Breast epithelium (tissue), 4 donors: ENCODE measurements at regions not wholly inside any gene's neighbourhood (a gene's known extent, or its start where the extent isn't known, plus 50 kb on each side); places are given as distances from the start of the nearest gene placed in this dataset.
A peak's percentile ranks its signal among the peaks of the same experiment; 100 is the strongest.

Experiments
- DNase-seq, 2 donors: peaks; one replicate each; pipeline ENCODE4 v3.0.0-alpha.2; 2019; ENCODE audit warnings: low spot score in 2 of 2
- H3K27ac ChIP-seq, 2 donors: fragments of 200-600 bp; sonication (generic) in 1 of 2; one replicate each; pipeline ENCODE4 v1.5.1; 2016 to 2019; ENCODE audit warnings: mild to moderate bottlenecking in 1 of 2
- H3K27me3 ChIP-seq, 2 donors: fragments of 200-600 bp; sonication (generic) in 1 of 2; one replicate each; pipeline versions ENCODE4 v1.5.1 to v1.6.0; 2017 to 2019; ENCODE audit warnings: control low read depth in 1 of 2, mild to moderate bottlenecking in 1 of 2
- H3K36me3 ChIP-seq: fragments of 200-600 bp; one replicate; pipeline ENCODE4 v1.5.1; 2019
- H3K4me1 ChIP-seq, 2 donors: fragments of 200-600 bp; sonication (generic); one replicate each; pipeline ENCODE4 v1.5.1; 2016 to 2019; ENCODE audit warnings: control low read depth in 1 of 2
- H3K4me3 ChIP-seq, 3 donors: fragments of 200-600 bp; sonication (generic); 1 replicate in 2 of 3; 2 replicates in 1 of 3; pipeline ENCODE4 v1.5.1; 2016 to 2019; ENCODE audit warnings: mild to moderate bottlenecking in 3 of 3, moderate library complexity in 2 of 3
- H3K9me3 ChIP-seq, 2 donors: fragments of 200-600 bp; sonication (generic) in 1 of 2; one replicate each; pipeline ENCODE4 v1.5.1; 2016 to 2019; ENCODE audit warnings: control low read depth in 1 of 2
- POLR2A ChIP-seq: fragments of 450-650 bp; IDR thresholded peaks from one replicate; pipeline ENCODE4 v1.6.1; 2016; ENCODE audit warnings: antibody characterized with exemption, mild to moderate bottlenecking, moderate library complexity
- POLR2AphosphoS5 ChIP-seq, 3 donors: sonication (generic); formaldehyde crosslinking; IDR thresholded peaks; one replicate each; pipeline ENCODE4 v1.6.1; 2017; ENCODE audit warnings: antibody characterized with exemption in 3 of 3
- intact Hi-C: fragments of 100-400 bp; cut with DNase I; formaldehyde crosslinking; loops from one replicate; pipeline ENCODE4 v1.15.1; 2023; ENCODE audit warnings: low total_unique reads
- TF ChIP-seq, protein P1 (sequence below), 3 donors: fragments of 450-650 bp; IDR thresholded peaks; one replicate each; pipeline ENCODE4 v1.5.1; 2016 to 2017; ENCODE audit warnings: antibody characterized with exemption in 3 of 3, mild to moderate bottlenecking in 3 of 3, moderate library complexity in 3 of 3

DNA sequence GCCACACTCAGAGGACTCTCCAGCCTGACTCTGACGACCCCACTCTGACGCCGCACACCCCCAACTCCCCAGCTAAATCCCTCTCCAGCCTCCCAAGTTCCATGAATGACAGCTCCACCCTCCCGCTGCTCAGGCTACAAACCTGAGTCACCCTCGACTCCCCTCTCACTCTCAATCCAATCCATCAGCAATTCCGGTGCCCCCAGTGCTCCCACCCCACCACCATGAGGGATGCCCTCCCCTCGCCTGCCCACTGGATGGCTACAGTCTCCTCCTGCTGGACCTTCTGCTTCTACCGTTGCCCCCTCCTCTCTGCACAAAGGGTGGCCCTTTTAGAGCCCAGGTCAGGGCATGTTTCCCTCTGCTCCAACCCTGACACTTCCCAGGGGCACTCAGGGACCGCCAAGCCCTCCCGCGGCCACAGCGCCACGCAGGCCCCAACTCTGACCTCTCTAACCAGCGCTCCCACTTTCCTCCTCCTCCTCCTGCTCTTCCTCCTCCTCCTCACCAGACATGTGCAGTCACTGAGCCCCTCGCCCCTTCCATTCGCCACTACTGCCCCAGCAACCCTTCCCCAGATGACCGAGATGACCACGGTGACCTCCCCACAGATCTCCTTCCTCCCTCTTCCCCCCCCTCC is 69.5 kb upstream of the NUP50 start:
- peaks cover 0 to 24% of the 10 kb centered on the region in 2 donors for H3K27me3 ChIP-seq
- no peaks in the 10 kb centered on the region for H3K36me3 ChIP-seq
- intact Hi-C loops = loop anchor here (10.0 kb wide), 1 partner anchor 269 kb away; no protein-coding TSS in a partner anchor
- no peak overlapping the region for H3K4me3 ChIP-seq
- no peak overlapping the region for H3K27ac ChIP-seq
- no peak for DNase-seq
- H3K4me1 ChIP-seq = no peaks in the 10 kb centered on the region
- peaks cover 4 to 9% of the 10 kb centered on the region in 2 donors for H3K9me3 ChIP-seq
- no peak for TF ChIP-seq POLR2A
- TF ChIP-seq, protein P1, sequence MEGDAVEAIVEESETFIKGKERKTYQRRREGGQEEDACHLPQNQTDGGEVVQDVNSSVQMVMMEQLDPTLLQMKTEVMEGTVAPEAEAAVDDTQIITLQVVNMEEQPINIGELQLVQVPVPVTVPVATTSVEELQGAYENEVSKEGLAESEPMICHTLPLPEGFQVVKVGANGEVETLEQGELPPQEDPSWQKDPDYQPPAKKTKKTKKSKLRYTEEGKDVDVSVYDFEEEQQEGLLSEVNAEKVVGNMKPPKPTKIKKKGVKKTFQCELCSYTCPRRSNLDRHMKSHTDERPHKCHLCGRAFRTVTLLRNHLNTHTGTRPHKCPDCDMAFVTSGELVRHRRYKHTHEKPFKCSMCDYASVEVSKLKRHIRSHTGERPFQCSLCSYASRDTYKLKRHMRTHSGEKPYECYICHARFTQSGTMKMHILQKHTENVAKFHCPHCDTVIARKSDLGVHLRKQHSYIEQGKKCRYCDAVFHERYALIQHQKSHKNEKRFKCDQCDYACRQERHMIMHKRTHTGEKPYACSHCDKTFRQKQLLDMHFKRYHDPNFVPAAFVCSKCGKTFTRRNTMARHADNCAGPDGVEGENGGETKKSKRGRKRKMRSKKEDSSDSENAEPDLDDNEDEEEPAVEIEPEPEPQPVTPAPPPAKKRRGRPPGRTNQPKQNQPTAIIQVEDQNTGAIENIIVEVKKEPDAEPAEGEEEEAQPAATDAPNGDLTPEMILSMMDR (IDR thresholded peaks at IDR 0.05) = no peak
- TF ChIP-seq POLR2AphosphoS5 (IDR thresholded peaks at IDR 0.05) = no peak

DNA sequence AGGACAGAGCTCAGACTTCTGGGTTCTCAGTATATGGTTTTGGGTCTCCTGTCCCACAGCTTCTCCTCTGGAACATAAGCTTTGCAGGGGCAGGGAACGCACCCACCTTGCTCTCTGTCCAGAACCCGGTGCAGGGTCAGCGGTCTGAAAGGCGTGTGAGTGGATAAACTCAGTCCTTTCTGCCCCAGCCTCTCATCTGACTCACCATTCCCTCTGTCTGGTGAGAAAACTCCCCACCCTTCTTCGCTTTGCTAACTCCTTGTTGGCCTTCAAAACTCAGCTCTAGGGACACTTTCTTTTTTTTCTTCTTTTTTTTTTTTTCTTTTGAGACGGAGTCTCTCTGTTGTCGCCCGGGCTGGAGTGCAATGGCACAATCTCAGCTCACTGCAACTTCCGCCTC is 68.9 kb upstream of the NUP50 start:
- intact Hi-C loops = loop anchor here (10.0 kb wide), 1 partner anchor 270 kb away; no protein-coding TSS in a partner anchor
- Histone ChIP-seq H3K9me3 (peaks cover 4 to 9% of the 10 kb centered on the region in 2 donors), H3K4me3 (no peak overlapping the region), H3K27ac (no peak overlapping the region), H3K4me1 (no peaks in the 10 kb centered on the region), H3K27me3 (peaks cover 0 to 24% of the 10 kb centered on the region in 2 donors), H3K36me3 (no peaks in the 10 kb centered on the region)
- TF ChIP-seq POLR2A = no peak
- TF ChIP-seq POLR2AphosphoS5 (IDR thresholded peaks at IDR 0.05) = no peak
- TF ChIP-seq, protein P1 (IDR thresholded peaks at IDR 0.05) = no peak
- no peak for DNase-seq

DNA sequence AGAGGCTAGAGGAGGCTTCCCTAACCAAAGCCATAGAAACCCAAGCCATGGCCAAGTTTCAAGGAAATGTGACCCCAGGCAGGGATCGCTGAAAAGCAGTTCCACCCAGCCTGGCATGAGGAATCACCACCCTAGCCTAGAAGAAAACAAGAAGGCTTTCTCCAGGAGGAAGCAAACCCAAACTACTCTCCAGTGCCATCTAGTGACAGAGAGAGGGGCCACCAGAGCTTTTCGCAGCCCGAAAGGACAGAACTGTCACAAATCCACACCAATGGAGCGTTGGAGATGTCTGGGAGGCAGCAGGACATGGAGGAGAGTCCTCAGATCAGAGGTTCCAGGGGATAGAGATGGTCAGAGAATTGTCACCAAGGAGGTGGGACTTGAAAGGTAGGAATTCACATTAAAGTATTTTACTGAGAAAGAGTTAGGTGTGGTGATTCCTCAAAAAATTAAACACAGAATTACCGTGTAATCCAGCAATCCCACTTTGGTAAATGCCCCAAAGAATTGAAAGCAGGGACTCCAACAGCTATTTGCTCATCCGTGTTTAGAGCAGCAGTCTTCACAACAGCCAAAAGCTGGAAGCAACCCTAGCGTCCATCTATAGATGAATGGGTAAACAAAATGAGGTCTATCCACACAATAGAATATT is 67.3 kb upstream of the NUP50 start:
- Histone ChIP-seq H3K27ac (no peak overlapping the region), H3K4me3 (no peak overlapping the region), H3K9me3 (peaks cover 4 to 9% of the 10 kb centered on the region in 2 donors), H3K27me3 (peaks cover 0 to 31% of the 10 kb centered on the region in 2 donors), H3K36me3 (no peaks in the 10 kb centered on the region), H3K4me1 (no peaks in the 10 kb centered on the region)
- TF ChIP-seq POLR2AphosphoS5 (IDR thresholded peaks at IDR 0.05) = no peak
- TF ChIP-seq, protein P1 (IDR thresholded peaks at IDR 0.05) = peak in 2 of 3 donors; percentile 63 to 76
- peak in 1 of 2 donors; percentile 29 for DNase-seq
- intact Hi-C loops = loop anchor here (10.0 kb wide), 1 partner anchor 272 kb away; no protein-coding TSS in a partner anchor

DNA sequence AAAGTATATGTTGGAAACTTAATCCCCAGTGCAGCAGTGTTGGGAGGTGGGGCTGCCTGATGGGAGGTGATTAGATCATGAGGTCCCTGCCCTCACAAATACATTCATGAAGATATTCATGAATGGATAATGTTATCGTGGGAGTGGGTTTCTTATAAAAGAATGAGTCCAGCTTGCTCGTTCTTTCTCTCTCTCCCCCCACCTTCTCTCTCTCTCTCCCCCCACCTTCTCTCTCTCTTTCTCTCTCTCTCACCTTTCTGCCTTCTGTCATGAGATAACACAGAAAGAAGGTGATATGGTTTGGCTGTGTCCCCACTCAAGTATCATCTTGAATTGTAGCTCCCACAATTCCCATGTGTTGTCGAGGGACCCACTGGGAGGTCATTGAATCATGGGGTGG is 66.7 kb upstream of the NUP50 start:
- no peak overlapping the region for H3K4me3 ChIP-seq
- H3K9me3 ChIP-seq = peaks cover 4 to 9% of the 10 kb centered on the region in 2 donors
- H3K27ac ChIP-seq = no peak overlapping the region
- no peak for DNase-seq
- no peaks in the 10 kb centered on the region for H3K36me3 ChIP-seq
- TF ChIP-seq POLR2A (no peak), POLR2AphosphoS5 (IDR thresholded peaks at IDR 0.05) (no peak)
- TF ChIP-seq, protein P1 (IDR thresholded peaks at IDR 0.05) = no peak
- intact Hi-C loops = loop anchor here (10.0 kb wide), 1 partner anchor 272 kb away; no protein-coding TSS in a partner anchor
- H3K4me1 ChIP-seq = no peaks in the 10 kb centered on the region
- H3K27me3 ChIP-seq = peaks cover 0 to 33% of the 10 kb centered on the region in 2 donors

DNA sequence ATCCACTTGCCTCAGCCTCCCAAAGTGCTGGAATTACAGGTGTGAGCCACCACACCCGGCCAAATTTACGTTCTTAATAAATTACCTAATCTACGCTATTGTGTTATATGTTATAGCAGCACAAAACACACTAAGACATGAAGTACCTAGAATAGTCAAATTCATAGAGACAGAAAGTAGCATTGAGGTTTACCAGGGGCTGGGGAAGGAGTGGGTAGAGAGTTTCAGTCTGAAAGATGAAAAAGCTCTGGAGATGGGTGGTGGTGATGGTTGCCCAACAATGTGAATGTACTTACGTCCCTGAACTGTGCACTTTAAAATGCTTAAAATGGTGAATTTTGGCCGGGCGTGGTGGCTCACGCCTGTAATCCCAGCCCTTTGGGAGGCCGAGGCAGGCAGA is 65.7 kb upstream of the NUP50 start:
- H3K36me3 ChIP-seq = no peaks in the 10 kb centered on the region
- no peak for DNase-seq
- no peak overlapping the region for H3K4me3 ChIP-seq
- H3K9me3 ChIP-seq = peaks cover 0 to under 1% of the 10 kb centered on the region in 2 donors
- TF ChIP-seq, protein P1 (IDR thresholded peaks at IDR 0.05) = no peak
- TF ChIP-seq POLR2A = no peak
- H3K27me3 ChIP-seq = peaks cover 0 to 43% of the 10 kb centered on the region in 2 donors
- no peaks in the 10 kb centered on the region for H3K4me1 ChIP-seq
- H3K27ac ChIP-seq = no peak overlapping the region
- intact Hi-C loops = loop anchor here (10.0 kb wide), 1 partner anchor 273 kb away; no protein-coding TSS in a partner anchor
